K562 (cell line): ENCODE measurements at regions not wholly inside any gene's neighbourhood (a gene's known extent, or its start where the extent isn't known, plus 50 kb on each side); places are given as distances from the start of the nearest gene placed in this dataset.

ENCODE experiments used
- ATAC-seq: fragments of 200-7000 bp; cut with Tn5 transposase; 3 replicates; pipeline ENCODE4 v1.9.1; 2020; ENCODE audit warnings: moderate library complexity
- BruUV-seq: library from RNA; stranded (reverse); fragments of 400-500 nt; replicated peaks from 2 replicates; lab custom pipeline; 2021; lab: Mats Ljungman, UMichigan
- CTCF ChIA-PET: fragments of 300-600 bp; formaldehyde crosslinking; extraction: SDS; loops from one replicate; lab custom pipeline; 2021; ENCODE audit warnings: low intra/inter-chr PET ratio; lab: Yijun Ruan, JAX
- POLR2A ChIA-PET: fragments of 300-600, 350-650 bp; sonication (Branson Sonifier 250); formaldehyde crosslinking; extraction: SDS; loops from one replicate; lab custom pipeline; 2021; ENCODE audit warnings: antibody characterized with exemption, inconsistent platforms; lab: Yijun Ruan, JAX
- DNase-seq, 4 experiments: peaks; one replicate each; pipeline versions ENCODE4 v3.0.0 to v3.0.0-alpha.2; 2011 to 2018; ENCODE audit warnings: low spot score in 3 of 4, mixed read lengths in 3 of 4; ENCODE audit errors: extremely low read depth in 1 of 4
- FAIRE-seq: peaks from 2 replicates; lab custom pipeline; 2011; peaks lifted over from hg19 to GRCh38; lab: Jason Lieb, UNC
- H2AFZ ChIP-seq: 2 replicates; pipeline ENCODE4 v1.6.0; 2011; ENCODE audit warnings: low read depth, low read length, control low read depth, inconsistent platforms
- H3K27ac ChIP-seq: fragments of 200-600 bp; 3 replicates; pipeline ENCODE4 v1.8.0; 2011; ENCODE audit warnings: low read depth, mild to moderate bottlenecking, control low read depth, inconsistent platforms, low read length, moderate library complexity, mixed read lengths; ENCODE audit errors: extremely low read depth
- H3K27me3 ChIP-seq, 2 experiments: fragments of 300-600 bp in 1 of 2; 2 replicates in 1 of 2; 3 replicates in 1 of 2; pipeline versions ENCODE4 v1.6.0 to v1.8.0; 2011; ENCODE audit warnings: inconsistent platforms in 2 of 2, low read length in 2 of 2, mild to moderate bottlenecking in 1 of 2, mixed read lengths in 1 of 2, moderate library complexity in 1 of 2; ENCODE audit not compliant: control insufficient read depth in 2 of 2, insufficient read depth in 2 of 2
- H3K36me3 ChIP-seq: fragments of 300-600 bp; 3 replicates; pipeline ENCODE4 v1.8.0; 2011; ENCODE audit warnings: mild to moderate bottlenecking, low read length, inconsistent platforms; ENCODE audit not compliant: control insufficient read depth, insufficient read depth
- H3K4me1 ChIP-seq, 2 experiments: fragments of 200-600 bp in 1 of 2; replicated peaks in 1 of 2; 2 replicates in 1 of 2; 3 replicates in 1 of 2; pipeline versions ENCODE4 v1.5.1 to v1.8.0; 2011; ENCODE audit warnings: inconsistent platforms in 2 of 2, low read length in 2 of 2, mild to moderate bottlenecking in 1 of 2, mixed read lengths in 1 of 2, moderate library complexity in 1 of 2; ENCODE audit not compliant: control insufficient read depth in 2 of 2, insufficient read depth in 2 of 2
- H3K4me2 ChIP-seq: 2 replicates; pipeline ENCODE4 v1.6.1; 2011; ENCODE audit warnings: low read length, control low read depth, inconsistent platforms, mixed read lengths; ENCODE audit not compliant: insufficient read depth
- H3K4me3 ChIP-seq: fragments of 200-600 bp; sonication (generic), shearing (Covaris generic); 2 replicates; pipeline ENCODE4 v1.5.1; 2016; ENCODE audit warnings: control low read depth, inconsistent platforms
- H3K79me2 ChIP-seq: fragments of 200-600 bp; 3 replicates; pipeline ENCODE4 v1.8.0; 2011; ENCODE audit warnings: low read length, inconsistent platforms; ENCODE audit not compliant: control insufficient read depth, insufficient read depth
- H3K9ac ChIP-seq, 2 experiments: 2 replicates each; pipeline versions ENCODE4 v1.6.0 to v1.6.1; 2011; ENCODE audit warnings: low read depth in 2 of 2, low read length in 2 of 2, control low read depth in 1 of 2, inconsistent platforms in 1 of 2, mild to moderate bottlenecking in 1 of 2, mixed read lengths in 1 of 2; ENCODE audit not compliant: insufficient read depth in 1 of 2
- H3K9me1 ChIP-seq: one replicate; pipeline ENCODE4 v1.6.0; 2011; ENCODE audit warnings: inconsistent platforms, mild to moderate bottlenecking, low read length, moderate library complexity; ENCODE audit not compliant: control insufficient read depth, insufficient read depth
- H3K9me3 ChIP-seq: replicated peaks from 2 replicates; pipeline ENCODE4 v1.5.1; 2011; ENCODE audit warnings: low read depth, low read length, inconsistent platforms; ENCODE audit not compliant: control insufficient read depth, insufficient read depth
- H4K20me1 ChIP-seq: replicated peaks from 2 replicates; pipeline ENCODE4 v1.6.1; 2011; ENCODE audit warnings: low read length, inconsistent platforms, mixed read lengths; ENCODE audit not compliant: control insufficient read depth, insufficient read depth
- COPS2 ChIP-seq: fragments of 450-650 bp; conservative IDR thresholded peaks from 2 replicates; pipeline ENCODE4 v1.6.1; 2016; ENCODE audit warnings: mild to moderate bottlenecking, moderate library complexity
- ETS2 ChIP-seq: IDR thresholded peaks from 2 replicates; pipeline ENCODE4 v1.6.1; 2016; ENCODE audit warnings: borderline replicate concordance, missing genetic modification characterization, mild to moderate bottlenecking, moderate library complexity, missing compliant biosample characterization; ENCODE audit not compliant: poor library complexity, severe bottlenecking
- GMEB1 ChIP-seq: fragments of 250-450 bp; sonication (Bioruptor Pico); IDR thresholded peaks from 2 replicates; pipeline ENCODE4 v1.4.0; 2020; ENCODE audit warnings: mild to moderate bottlenecking
- HNRNPUL1 ChIP-seq: fragments of 200-400 bp; formaldehyde crosslinking; IDR thresholded peaks from 2 replicates; pipeline ENCODE4 v1.6.1; 2017; ENCODE audit warnings: low read length
- NR0B1 ChIP-seq: fragments of 450-650 bp; IDR thresholded peaks from one replicate; pipeline ENCODE4 v1.6.1; 2018; ENCODE audit warnings: mild to moderate bottlenecking, moderate library complexity; ENCODE audit not compliant: partially characterized antibody
- PATZ1 ChIP-seq: fragments of 250-450 bp; sonication (Bioruptor Pico); IDR thresholded peaks from 2 replicates; pipeline ENCODE4 v1.5.0; 2020; ENCODE audit warnings: mild to moderate bottlenecking, borderline replicate concordance
- ZBTB49 ChIP-seq: sonication (generic); formaldehyde crosslinking; IDR thresholded peaks from 2 replicates; pipeline ENCODE4 v1.8.0; 2022; ENCODE audit warnings: missing genetic modification reagents, mild to moderate bottlenecking, borderline replicate concordance
- ZNF224 ChIP-seq: sonication (generic); formaldehyde crosslinking; IDR thresholded peaks from 2 replicates; pipeline ENCODE4 v1.8.0; 2022; ENCODE audit warnings: mild to moderate bottlenecking, missing genetic modification reagents
- ZNF639 ChIP-seq, 2 experiments: fragments of 200-800 bp in 1 of 2; sonication (Bioruptor generic) in 1 of 2; sonication (generic) in 1 of 2; formaldehyde crosslinking in 1 of 2; IDR thresholded peaks in 1 of 2; conservative IDR thresholded peaks in 1 of 2; 2 replicates each; pipeline versions ENCODE4 v1.5.0 to v1.6.1; 2016 to 2020; ENCODE audit warnings: missing compliant biosample characterization in 1 of 2, missing genetic modification characterization in 1 of 2, missing genetic modification reagents in 1 of 2
- ZNF696 ChIP-seq: fragments of 250-450 bp; sonication (Bioruptor Pico); conservative IDR thresholded peaks from 2 replicates; pipeline ENCODE4 v1.4.0; 2020; ENCODE audit warnings: mild to moderate bottlenecking, moderate library complexity
- WGBS: fragments of 100-300 bp; shearing (Covaris generic); methylation state at CpG from one replicate; pipeline ENCODE4 v1.1.6; 2016; ENCODE audit warnings: low coverage, mixed read lengths; ENCODE audit not compliant: insufficient coverage; ENCODE audit errors: missing lambda C conversion rate; 5-methylcytosine and 5-hydroxymethylcytosine counted together
- in situ Hi-C: fragments of 300-500 bp; cut with MboI; formaldehyde crosslinking; loops from 4 replicates; pipeline ENCODE4 v1.15.0; 2018; ENCODE audit warnings: inconsistent platforms, mixed read lengths
- intact Hi-C: fragments of 100-400 bp; cut with micrococcal nuclease; formaldehyde crosslinking; loops from 2 replicates; pipeline ENCODE4 v1.14.2; 2022

GRCh38 chr22:48745842-48746788 lies 1081.6 kb downstream of the BRD1 start:
- POLR2A ChIA-PET: no interaction called here
- 1% methylated on average over 19 of the region's 32 CpGs for whole genome bisulfite sequencing
- no peak for FAIRE-seq
- DNase-seq: no peak
- H3K4me2 ChIP-seq: no peak overlapping the region
- no TSS peak for BruUV-seq
- intact Hi-C loops: no loop called here
- H3K9ac ChIP-seq: no peak overlapping the region
- no peaks in the 10 kb centered on the region for H3K36me3 ChIP-seq
- H3K79me2 ChIP-seq: no peaks in the 10 kb centered on the region
- H3K9me3 ChIP-seq: no peaks in the 10 kb centered on the region
- peaks cover 5 to 53% of the 10 kb centered on the region in 2 experiments; a peak in 3 of 5 replicates for H3K27me3 ChIP-seq
- in situ Hi-C loops: no loop called here
- no peak overlapping the region for H3K27ac ChIP-seq
- CTCF ChIA-PET: no interaction called here
- H3K9me1 ChIP-seq: no peaks in the 10 kb centered on the region
- H3K4me1 ChIP-seq: no peaks in the 10 kb centered on the region
- no peak overlapping the region for H3K4me3 ChIP-seq
- 0 out of 2 replicates have a peak, but pooled peaks cover 5% of the 10 kb centered on the region for H4K20me1 ChIP-seq
- H2AFZ ChIP-seq: no peak overlapping the region
- ATAC-seq: no peak
- TF ChIP-seq ZBTB49 (no peak), NR0B1 (no peak), GMEB1 (CRISPR knock-in tag) (no peak), HNRNPUL1 (no peak), COPS2 (no peak), ZNF224 (no peak), ZNF639 (CRISPR knock-in tag; conservative IDR thresholded peaks at IDR 0.05 in 1 of 2, IDR thresholded peaks at IDR 0.05 in 1 of 2) (no peak), ETS2 (tag) (no peak), ZNF696 (no peak), PATZ1 (CRISPR knock-in tag) (no peak)
